OCI-LY1 (cell line): ENCODE measurements at regions not wholly inside any gene's neighbourhood (a gene's known extent, or its start where the extent isn't known, plus 50 kb on each side); places are given as distances from the start of the nearest gene placed in this dataset.

Experiments
- CTCF ChIP-seq: fragments of 200-600 bp; sonication (generic), shearing (Covaris generic); IDR thresholded peaks from 2 replicates; pipeline ENCODE4 v1.5.1; 2017; ENCODE audit warnings: mild to moderate bottlenecking, antibody characterized with exemption, low read length, moderate library complexity, mixed read lengths
- EZH2 ChIP-seq: fragments of 200-600 bp; sonication (generic), shearing (Covaris generic); IDR thresholded peaks from 2 replicates; pipeline ENCODE4 v1.8.0; 2017; ENCODE audit warnings: borderline replicate concordance, mixed run types, mild to moderate bottlenecking, antibody characterized with exemption, low read length, moderate library complexity, mixed read lengths

- TF ChIP-seq CTCF (no peak), EZH2 (no peak)
Observed at GRCh38 chrY:19053806-19054205, 280.3 kb upstream of the HSFY2 start.
